ENCODE measurements at regions not wholly inside any gene's neighbourhood (a gene's known extent, or its start where the extent isn't known, plus 50 kb on each side); places are given as distances from the start of the nearest gene placed in this dataset.
A peak's percentile ranks its signal among the peaks of the same experiment; 100 is the strongest.

- H3K56ac ChIP-seq (replicated peaks; ENCODE audit: insufficient read length, low read depth, low read length) = no peak overlapping the region
- H3K4me2 ChIP-seq (ENCODE audit: insufficient read depth in 1 of 2, low read depth in 2 of 2, low read length in 2 of 2) = no peak overlapping the region
- H2BK120ac ChIP-seq (replicated peaks; ENCODE audit: low read depth, low read length) = no peak overlapping the region
- H2BK15ac ChIP-seq (ENCODE audit: low read length) = no peak overlapping the region
- H2BK20ac ChIP-seq (ENCODE audit: low read length) = no peak overlapping the region
- H2AK5ac ChIP-seq (ENCODE audit: low read depth, low read length) = no peak overlapping the region
- no peak for DNase-seq (ENCODE audit: low read depth in 1 of 2, low spot score in 2 of 2)
- H3K4me1 ChIP-seq (replicated peaks in 1 of 4; ENCODE audit: control insufficient read depth in 3 of 4, insufficient read depth in 4 of 4, low read length in 3 of 4) = no peaks in the 10 kb centered on the region
- CTCF ChIA-PET (ENCODE audit: partially characterized antibody) = no interaction called here
- H2BK12ac ChIP-seq (ENCODE audit: low read depth, low read length) = no peak overlapping the region
- H3K4me3 ChIP-seq (ENCODE audit: extremely low read depth in 1 of 4, insufficient read depth in 2 of 4, low read depth in 3 of 4, low read length in 4 of 4) = no peak overlapping the region
- H3K9me3 ChIP-seq (ENCODE audit: insufficient read depth in 2 of 2, low read depth in 1 of 2, low read length in 1 of 2) = no peaks in the 10 kb centered on the region
- no peak overlapping the region for H3K9ac ChIP-seq (replicated peaks in 1 of 4; ENCODE audit: extremely low read depth in 1 of 4, low read depth in 3 of 4, low read length in 3 of 4)
- H4K8ac ChIP-seq (ENCODE audit: extremely low read depth, insufficient read depth, low read length) = no peak overlapping the region
- no peak overlapping the region for H3K18ac ChIP-seq (ENCODE audit: extremely low read depth, low read length)
- H3K23me2 ChIP-seq (ENCODE audit: low read depth, low read length) = no peaks in the 10 kb centered on the region
- H2AFZ ChIP-seq (ENCODE audit: low read length) = no peak overlapping the region
- no peaks in the 10 kb centered on the region for H3K79me2 ChIP-seq (ENCODE audit: control insufficient read depth in 1 of 2, insufficient read depth in 2 of 2, low read length in 2 of 2)
- H3K27me3 ChIP-seq (replicated peaks in 1 of 4; ENCODE audit: control insufficient read depth in 3 of 4, extremely low read depth in 1 of 4, insufficient read depth in 3 of 4, low read length in 3 of 4) = no peaks in the 10 kb centered on the region
- H3K36me3 ChIP-seq (ENCODE audit: control insufficient read depth in 2 of 4, insufficient read depth in 4 of 4, low read length in 3 of 4) = no peaks in the 10 kb centered on the region
- H3K79me1 ChIP-seq (ENCODE audit: low read depth, low read length) = no peaks in the 10 kb centered on the region
- H2BK5ac ChIP-seq (ENCODE audit: low read depth, low read length) = no peak overlapping the region
- no peak overlapping the region for H3K14ac ChIP-seq (ENCODE audit: insufficient read length)
- H4K5ac ChIP-seq (ENCODE audit: insufficient read length, low read depth, low read length) = no peak overlapping the region
- no peak overlapping the region for H3K27ac ChIP-seq (ENCODE audit: low read depth, low read length)
- POLR2A ChIA-PET (ENCODE audit: partially characterized antibody) = no interaction called here
- no peak overlapping the region for H4K91ac ChIP-seq (replicated peaks; ENCODE audit: insufficient read length, low read length)
- no peak overlapping the region for H3K23ac ChIP-seq (ENCODE audit: insufficient read length)
- 92% methylated on average over 2 of the region's 2 CpGs; no CpG with 5 or more reads in 1 of the 2 experiments for WGBS, 2 experiments (ENCODE audit: extremely low coverage in 1 of 2, insufficient coverage in 1 of 2, insufficient read length in 1 of 2, insufficient replicate concordance in 2 of 2, low coverage in 1 of 2, low lambda C conversion rate in 2 of 2, missing lambda C conversion rate in 1 of 2)
- no peaks in the 10 kb centered on the region for H4K20me1 ChIP-seq (replicated peaks in 1 of 2; ENCODE audit: control insufficient read depth in 1 of 2, insufficient read depth in 2 of 2, low read length in 2 of 2)
- no peak overlapping the region for H3K4ac ChIP-seq (replicated peaks; ENCODE audit: insufficient read length, low read depth, low read length)
- FAIRE-seq = no peak
- TF ChIP-seq MAFK (IDR thresholded peaks at IDR 0.05; ENCODE audit: low read depth, low read length) (peak; percentile 46; the same call in 1 of the 2 replicates), TCF12 (IDR thresholded peaks at IDR 0.05; ENCODE audit: low read depth, low read length) (no peak)
Observed at GRCh38 chr5:98053170-98053569, 720.3 kb upstream of the RGMB start.

Measured in H1 (cell line).